Endothelial cell of umbilical vein (primary cell): ENCODE measurements at regions not wholly inside any gene's neighbourhood (a gene's known extent, or its start where the extent isn't known, plus 50 kb on each side); places are given as distances from the start of the nearest gene placed in this dataset.

Source experiments
- BruUV-seq: library from RNA; stranded (reverse); fragments of 400-500 nt; replicated peaks from 2 replicates; lab custom pipeline; 2021; lab: Mats Ljungman, UMichigan
- CTCF ChIA-PET: fragments of 300-600, 350-600 bp; sonication (Branson Sonifier 250); formaldehyde crosslinking; loops from one replicate; lab custom pipeline; 2021; ENCODE audit warnings: antibody characterized with exemption, inconsistent platforms; lab: Charles Lee
- POLR2A ChIA-PET: fragments of 300-600, 350-600 bp; sonication (Branson Sonifier 250); formaldehyde crosslinking; loops from one replicate; lab custom pipeline; 2021; ENCODE audit warnings: antibody characterized with exemption, inconsistent platforms; lab: Charles Lee
- DNase-seq: peaks from one replicate; pipeline ENCODE4 v3.0.0-alpha.2; 2011; ENCODE audit warnings: low read depth, low spot score
- FAIRE-seq: peaks from 2 replicates; lab custom pipeline; 2011; peaks lifted over from hg19 to GRCh38; lab: Jason Lieb, UNC
- H2AFZ ChIP-seq: 2 replicates; pipeline ENCODE4 v1.6.0; 2012; ENCODE audit warnings: low read depth, low read length, control low read depth, inconsistent platforms
- H3K27ac ChIP-seq: 2 replicates; pipeline ENCODE4 v1.5.1; 2011; ENCODE audit warnings: low read depth, mild to moderate bottlenecking, control low read depth, low read length, moderate library complexity; ENCODE audit not compliant: insufficient read depth
- H3K27me3 ChIP-seq, 2 experiments: 2 replicates each; pipeline versions ENCODE4 v1.6.0 to v1.6.1; 2011; ENCODE audit warnings: low read length in 2 of 2, mixed read lengths in 1 of 2; ENCODE audit not compliant: control insufficient read depth in 2 of 2, insufficient read depth in 2 of 2
- H3K36me3 ChIP-seq, 2 experiments: 2 replicates in 1 of 2; 3 replicates in 1 of 2; pipeline ENCODE4 v1.5.1; 2011; ENCODE audit warnings: low read length in 2 of 2, mild to moderate bottlenecking in 1 of 2, moderate library complexity in 1 of 2; ENCODE audit not compliant: control insufficient read depth in 2 of 2, insufficient read depth in 2 of 2; ENCODE audit errors: extremely low read depth in 1 of 2
- H3K4me1 ChIP-seq: 3 replicates; pipeline ENCODE4 v1.5.1; 2011; ENCODE audit warnings: mild to moderate bottlenecking, low read length; ENCODE audit not compliant: control insufficient read depth, insufficient read depth; ENCODE audit errors: extremely low read depth
- H3K4me2 ChIP-seq: 2 replicates; pipeline ENCODE4 v1.6.1; 2011; ENCODE audit warnings: low read length, control low read depth, mixed read lengths; ENCODE audit not compliant: insufficient read depth
- H3K4me3 ChIP-seq, 3 experiments: fragments of 200-600 bp in 1 of 3; sonication (generic), shearing (Covaris generic) in 1 of 3; replicated peaks in 1 of 3; 2 replicates each; pipeline ENCODE4 v1.5.1; 2011 to 2016; ENCODE audit warnings: control low read depth in 3 of 3, low read length in 3 of 3, mild to moderate bottlenecking in 2 of 3, inconsistent platforms in 1 of 3, low read depth in 1 of 3, moderate library complexity in 1 of 3; ENCODE audit not compliant: insufficient read depth in 1 of 3
- H3K79me2 ChIP-seq: 2 replicates; pipeline ENCODE4 v1.6.0; 2012; ENCODE audit warnings: low read length, inconsistent platforms; ENCODE audit not compliant: control insufficient read depth, insufficient read depth
- H3K9ac ChIP-seq: replicated peaks from 2 replicates; pipeline ENCODE3; 2011; ENCODE audit warnings: low read length, control low read depth; ENCODE audit not compliant: insufficient read depth; ENCODE audit errors: extremely low read depth
- H3K9me1 ChIP-seq: replicated peaks from 3 replicates; pipeline ENCODE4 v1.6.0; 2011; ENCODE audit warnings: mild to moderate bottlenecking, low read length; ENCODE audit not compliant: control insufficient read depth, insufficient read depth; ENCODE audit errors: extremely low read depth
- H3K9me3 ChIP-seq: replicated peaks from 2 replicates; pipeline ENCODE4 v1.5.1; 2012; ENCODE audit warnings: low read length, inconsistent platforms; ENCODE audit not compliant: control insufficient read depth, insufficient read depth
- H4K20me1 ChIP-seq: replicated peaks from 2 replicates; pipeline ENCODE3; 2011; ENCODE audit warnings: mild to moderate bottlenecking, low read length; ENCODE audit not compliant: control insufficient read depth, insufficient read depth; ENCODE audit errors: extremely low read depth
- EZH2 ChIP-seq: IDR thresholded peaks from 2 replicates; pipeline ENCODE4 v1.6.1; 2012; ENCODE audit warnings: borderline replicate concordance, low read depth, mild to moderate bottlenecking, moderate library complexity, low read length, inconsistent platforms; ENCODE audit not compliant: severe bottlenecking
- FOS ChIP-seq: IDR thresholded peaks from 2 replicates; pipeline ENCODE4 v1.6.1; 2011; ENCODE audit warnings: mild to moderate bottlenecking, low read length, moderate library complexity, borderline replicate concordance; ENCODE audit not compliant: insufficient read depth
- GATA2 ChIP-seq: IDR thresholded peaks from 2 replicates; pipeline ENCODE4 v1.7.0; 2011; ENCODE audit warnings: low read depth, mild to moderate bottlenecking, moderate library complexity, mixed read lengths, low read length; ENCODE audit not compliant: insufficient read length, insufficient read depth
- JUN ChIP-seq: IDR thresholded peaks from 2 replicates; pipeline ENCODE4 v1.6.1; 2011; ENCODE audit warnings: borderline replicate concordance, low read depth; ENCODE audit not compliant: insufficient read length, insufficient read depth
- MAX ChIP-seq: IDR thresholded peaks from 2 replicates; pipeline ENCODE4 v1.6.1; 2011; ENCODE audit not compliant: insufficient read depth, insufficient read length
- MYC ChIP-seq: IDR thresholded peaks from one replicate; pipeline ENCODE4 v1.6.1; 2011; ENCODE audit warnings: mild to moderate bottlenecking, low read depth, low read length
- POLR2A ChIP-seq: IDR thresholded peaks from 2 replicates; pipeline ENCODE4 v1.6.1; 2012; ENCODE audit warnings: low read depth, mild to moderate bottlenecking, control low read depth, low read length
- POLR2AphosphoS5 ChIP-seq: IDR thresholded peaks from 2 replicates; pipeline ENCODE4 v1.6.1; 2012; ENCODE audit warnings: low read depth, mild to moderate bottlenecking, control low read depth, low read length, moderate library complexity; ENCODE audit not compliant: insufficient read depth
- dilution Hi-C: fragments of 300-500 bp; cut with MboI; formaldehyde crosslinking; loops from one replicate; pipeline ENCODE4 v1.15.0; 2019; ENCODE audit warnings: low sequenced_read_pairs; ENCODE audit not compliant: extremely low pct_ligation_motif_present
- intact Hi-C: fragments of 100-400 bp; cut with micrococcal nuclease; formaldehyde crosslinking; loops from one replicate; pipeline ENCODE4 v1.10.0; 2022
- TF ChIP-seq, protein P1 (sequence below), 2 donors: IDR thresholded peaks; 1 replicate in 1 of 2; 2 replicates in 1 of 2; pipeline ENCODE4 v1.5.1; 2011; ENCODE audit warnings: low read length in 2 of 2, mild to moderate bottlenecking in 2 of 2, moderate library complexity in 2 of 2, control low read depth in 1 of 2, inconsistent platforms in 1 of 2, low read depth in 1 of 2; ENCODE audit not compliant: insufficient read depth in 1 of 2; ENCODE audit errors: extremely low read depth in 1 of 2

DNA sequence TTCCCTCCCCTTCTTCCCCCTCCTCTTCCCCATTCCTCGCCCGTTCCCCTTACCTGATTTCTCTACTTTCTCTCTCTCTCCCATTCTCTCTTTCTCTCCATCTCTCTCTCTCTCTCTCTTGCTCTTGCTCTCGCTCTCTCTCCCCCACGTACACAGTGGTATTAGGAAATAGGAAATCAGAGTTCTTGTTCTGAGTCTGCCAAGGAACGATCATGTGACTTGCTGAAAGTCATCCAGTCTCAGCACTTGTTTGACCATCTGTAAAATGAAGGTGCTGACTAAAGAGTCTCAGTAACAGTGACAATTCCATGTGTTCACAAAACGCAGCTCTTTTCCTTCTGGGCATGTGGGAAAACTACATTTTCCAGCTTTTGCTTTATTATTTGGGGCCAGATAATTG, 445.0 kb upstream of the TGFBR2 start:
- BruUV-seq, result no TSS peak
- no peak overlapping the region for H3K4me3 ChIP-seq
- dilution Hi-C loops, result no loop called here
- DNase-seq (peak; percentile 27), FAIRE-seq (no peak)
- TF ChIP-seq POLR2A (no peak), MYC (no peak), POLR2AphosphoS5 (no peak), MAX (no peak), EZH2 (no peak), JUN (no peak), GATA2 (no peak), FOS (no peak)
- TF ChIP-seq, protein P1, sequence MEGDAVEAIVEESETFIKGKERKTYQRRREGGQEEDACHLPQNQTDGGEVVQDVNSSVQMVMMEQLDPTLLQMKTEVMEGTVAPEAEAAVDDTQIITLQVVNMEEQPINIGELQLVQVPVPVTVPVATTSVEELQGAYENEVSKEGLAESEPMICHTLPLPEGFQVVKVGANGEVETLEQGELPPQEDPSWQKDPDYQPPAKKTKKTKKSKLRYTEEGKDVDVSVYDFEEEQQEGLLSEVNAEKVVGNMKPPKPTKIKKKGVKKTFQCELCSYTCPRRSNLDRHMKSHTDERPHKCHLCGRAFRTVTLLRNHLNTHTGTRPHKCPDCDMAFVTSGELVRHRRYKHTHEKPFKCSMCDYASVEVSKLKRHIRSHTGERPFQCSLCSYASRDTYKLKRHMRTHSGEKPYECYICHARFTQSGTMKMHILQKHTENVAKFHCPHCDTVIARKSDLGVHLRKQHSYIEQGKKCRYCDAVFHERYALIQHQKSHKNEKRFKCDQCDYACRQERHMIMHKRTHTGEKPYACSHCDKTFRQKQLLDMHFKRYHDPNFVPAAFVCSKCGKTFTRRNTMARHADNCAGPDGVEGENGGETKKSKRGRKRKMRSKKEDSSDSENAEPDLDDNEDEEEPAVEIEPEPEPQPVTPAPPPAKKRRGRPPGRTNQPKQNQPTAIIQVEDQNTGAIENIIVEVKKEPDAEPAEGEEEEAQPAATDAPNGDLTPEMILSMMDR (IDR thresholded peaks at IDR 0.05; ENCODE audit: extremely low read depth in 1 of 2, insufficient read depth in 1 of 2, low read depth in 1 of 2, low read length in 2 of 2), result no peak
- peaks cover 30% of the 10 kb centered on the region for H3K4me1 ChIP-seq
- intact Hi-C loops, result no loop called here
- ChIA-PET POLR2A (no interaction called here), CTCF (interaction anchor here (4.6 kb wide), 1 partner anchor 37 kb away, joined by 21 read pairs; no protein-coding TSS in a partner anchor)
- H3K9me1 ChIP-seq, result no peaks in the 10 kb centered on the region
- H3K36me3 ChIP-seq, result no peaks in the 10 kb centered on the region
- no peaks in the 10 kb centered on the region for H4K20me1 ChIP-seq
- no peaks in the 10 kb centered on the region for H3K79me2 ChIP-seq
- no peak overlapping the region for H3K9ac ChIP-seq
- H3K4me2 ChIP-seq, result no peak overlapping the region
- no peak overlapping the region for H3K27ac ChIP-seq
- H2AFZ ChIP-seq, result no peak overlapping the region
- H3K9me3 ChIP-seq, result no peaks in the 10 kb centered on the region
- H3K27me3 ChIP-seq, result peaks cover 0 to 7% of the 10 kb centered on the region in 2 experiments
